Neural progenitor cell (in vitro differentiated cells): ENCODE measurements at regions not wholly inside any gene's neighbourhood (a gene's known extent, or its start where the extent isn't known, plus 50 kb on each side); places are given as distances from the start of the nearest gene placed in this dataset.

Experiments used
- DNase-seq: peaks from one replicate; pipeline ENCODE4 v3.0.0-alpha.2; 2016; ENCODE audit warnings: low spot score
- H2AFZ ChIP-seq: fragments of 200-600 bp; sonication (generic); replicated peaks from 2 replicates; pipeline ENCODE4 v1.6.1; 2016; ENCODE audit warnings: antibody characterized with exemption
- H3F3A ChIP-seq: fragments of 200-600 bp; sonication (generic); 2 replicates; pipeline ENCODE4 v1.6.1; 2016; ENCODE audit warnings: antibody characterized with exemption, low read depth
- H3K27ac ChIP-seq: fragments of 200-600 bp; sonication (generic); 2 replicates; pipeline ENCODE4 v1.5.1; 2016; ENCODE audit warnings: mild to moderate bottlenecking
- H3K27me3 ChIP-seq: fragments of 200-600 bp; sonication (generic); 2 replicates; pipeline ENCODE4 v1.6.1; 2016; ENCODE audit warnings: mild to moderate bottlenecking, moderate library complexity
- H3K36me3 ChIP-seq: fragments of 200-600 bp; sonication (generic); 2 replicates; pipeline ENCODE4 v1.5.1; 2016
- H3K4me1 ChIP-seq: fragments of 200-600 bp; sonication (generic); 2 replicates; pipeline ENCODE4 v1.6.1; 2016; ENCODE audit warnings: mixed run types
- H3K4me2 ChIP-seq: fragments of 200-600 bp; sonication (generic); 2 replicates; pipeline ENCODE4 v1.6.1; 2016
- H3K4me3 ChIP-seq: fragments of 200-600 bp; sonication (generic); 2 replicates; pipeline ENCODE4 v1.5.1; 2016
- H3K79me2 ChIP-seq: fragments of 200-600 bp; sonication (generic); 2 replicates; pipeline ENCODE4 v1.6.1; 2016; ENCODE audit warnings: low read depth
- H3K9ac ChIP-seq: fragments of 200-600 bp; sonication (generic); 2 replicates; pipeline ENCODE4 v1.6.1; 2016
- H3K9me3 ChIP-seq: fragments of 200-600 bp; sonication (generic); 2 replicates; pipeline ENCODE4 v1.5.1; 2016; ENCODE audit warnings: low read depth
- H4K20me1 ChIP-seq: fragments of 200-600 bp; sonication (generic); 2 replicates; pipeline ENCODE4 v1.6.1; 2016; ENCODE audit warnings: low read depth
- H3K27ac Mint-ChIP-seq: 3 replicates; pipeline ENCODE4 v1.8.0; 2021; ENCODE audit warnings: mixed read lengths
- H3K27me3 Mint-ChIP-seq: 2 replicates; pipeline ENCODE4 v1.8.0; 2022; ENCODE audit warnings: low read depth, mild to moderate bottlenecking, inconsistent platforms, moderate library complexity, mixed read lengths; ENCODE audit not compliant: insufficient read depth
- H3K36me3 Mint-ChIP-seq: 3 replicates; pipeline ENCODE4 v1.8.0; 2021; ENCODE audit warnings: mixed read lengths
- H3K4me1 Mint-ChIP-seq: 3 replicates; pipeline ENCODE4 v1.8.0; 2021; ENCODE audit warnings: mixed read lengths
- H3K4me3 Mint-ChIP-seq: 3 replicates; pipeline ENCODE4 v1.8.0; 2021; ENCODE audit warnings: mild to moderate bottlenecking, moderate library complexity, mixed read lengths
- H3K9me3 Mint-ChIP-seq: 3 replicates; pipeline ENCODE4 v1.8.0; 2020; ENCODE audit warnings: mixed read lengths
- CTCF ChIP-seq: fragments of 200-600 bp; sonication (generic); IDR thresholded peaks from 2 replicates; pipeline ENCODE4 v1.5.1; 2017; ENCODE audit warnings: antibody characterized with exemption, mild to moderate bottlenecking
- EZH2 ChIP-seq: fragments of 200-600 bp; sonication (generic); IDR thresholded peaks from 2 replicates; pipeline ENCODE4 v1.6.1; 2017; ENCODE audit warnings: antibody characterized with exemption, mild to moderate bottlenecking, moderate library complexity
- EZH2phosphoT487 ChIP-seq: fragments of 200-600 bp; sonication (generic); IDR thresholded peaks from 2 replicates; pipeline ENCODE4 v1.6.1; 2017; ENCODE audit warnings: antibody characterized with exemption

DNA sequence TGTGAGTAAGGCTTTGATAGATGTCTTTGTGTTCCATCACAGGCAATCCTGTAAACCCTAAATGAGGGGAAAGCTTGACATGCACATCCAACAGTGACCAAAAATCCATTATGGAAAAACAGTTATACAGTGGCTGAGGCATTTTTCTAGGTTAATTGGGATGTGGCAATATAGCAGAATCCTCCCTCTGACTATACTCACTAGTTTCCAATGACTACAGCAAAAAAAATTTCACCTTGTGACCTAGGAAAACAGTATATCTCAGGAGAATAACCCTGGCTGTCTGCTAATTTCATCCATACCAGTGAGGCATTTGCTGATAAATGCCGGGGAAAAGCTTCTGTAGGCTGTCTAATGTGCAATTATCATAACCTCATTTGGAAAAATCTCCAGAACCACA lies 49.9 kb upstream of the SNCAIP start:
- TF ChIP-seq EZH2 (no peak), CTCF (no peak), EZH2phosphoT487 (no peak)
- Histone ChIP-seq H3K9me3 (no peaks in the 10 kb centered on the region), H3K79me2 (no peaks in the 10 kb centered on the region), H3K4me3 (no peak overlapping the region), H3K36me3 (no peaks in the 10 kb centered on the region), H3F3A (no peaks in the 10 kb centered on the region), H3K27ac (no peak overlapping the region), H3K4me1 (peaks cover 4% of the 10 kb centered on the region), H3K9ac (no peak overlapping the region), H2AFZ (no peak overlapping the region), H3K4me2 (no peak overlapping the region), H4K20me1 (no peaks in the 10 kb centered on the region), H3K27me3 (no peaks in the 10 kb centered on the region)
- Mint-ChIP-seq H3K4me3 (no peak overlapping the region), H3K36me3 (no peaks in the 10 kb centered on the region), H3K27ac (no peak overlapping the region), H3K9me3 (peaks cover 10% of the 10 kb centered on the region), H3K27me3 (peaks cover 2% of the 10 kb centered on the region), H3K4me1 (no peaks in the 10 kb centered on the region)
- DNase-seq = no peak
